GM12873 (cell line): ENCODE measurements at regions not wholly inside any gene's neighbourhood (a gene's known extent, or its start where the extent isn't known, plus 50 kb on each side); places are given as distances from the start of the nearest gene placed in this dataset.

Source experiments
- CTCF ChIP-seq: IDR thresholded peaks from 2 replicates; pipeline ENCODE4 v1.5.1; 2012; ENCODE audit warnings: low read depth, mild to moderate bottlenecking, moderate library complexity, low read length, control low read depth; ENCODE audit not compliant: insufficient read depth; ENCODE audit errors: missing control alignments

GRCh38 chr16:75865736-75866135, 139.4 kb upstream of the CPHXL start:
- no peak for TF ChIP-seq CTCF

- no peak for TF ChIP-seq CTCF
These were observed 142.6 kb upstream of the CPHXL start for GRCh38 chr16:75868636-75869632.

- TF ChIP-seq CTCF = no peak
These were observed 172.9 kb upstream of the CPHXL start for GRCh38 chr16:75899163-75899562.

- no peak for TF ChIP-seq CTCF
These were observed 182.2 kb upstream of the CPHXL start for GRCh38 chr16:75908331-75909117.

GRCh38 chr16:75909746-75910145, 183.5 kb upstream of the CPHXL start:
- no peak for TF ChIP-seq CTCF

- no peak for TF ChIP-seq CTCF
These were observed 185.6 kb upstream of the CPHXL start for GRCh38 chr16:75911896-75912295.

GRCh38 chr16:75913958-75914357, 187.7 kb upstream of the CPHXL start:
- no peak for TF ChIP-seq CTCF
